ENCODE measurements at regions not wholly inside any gene's neighbourhood (a gene's known extent, or its start where the extent isn't known, plus 50 kb on each side); places are given as distances from the start of the nearest gene placed in this dataset.
"Not testable (repeated sequence)": the region's sequence is repeated elsewhere in the genome, so short reads cannot be mapped to it uniquely, and the experiment has no call there.

- no peak for DNase-seq
Observed at GRCh38 chr3:101913168-101913567, 63.9 kb downstream of the NFKBIZ start.

DNA sequence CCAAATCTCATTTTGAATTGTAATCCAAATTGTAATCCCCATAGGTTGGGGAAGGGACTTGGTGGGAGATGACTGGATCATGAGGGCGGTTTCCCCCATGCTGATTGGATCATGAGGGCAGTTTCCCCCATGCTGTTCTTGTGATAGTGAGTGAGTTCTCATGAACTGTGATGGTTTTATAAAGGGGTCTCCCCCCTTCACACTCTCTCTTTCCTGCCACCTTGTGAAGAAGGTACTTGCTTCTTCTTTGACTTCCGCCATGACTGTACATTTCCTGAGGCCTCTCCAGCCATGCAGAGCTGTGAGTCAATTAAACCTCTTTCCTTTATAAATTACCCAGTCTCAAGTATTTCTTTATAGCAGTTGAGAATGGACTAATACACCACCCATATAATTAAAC is 68.4 kb downstream of the NFKBIZ start:
- not testable (repeated sequence) for DNase-seq

DNA sequence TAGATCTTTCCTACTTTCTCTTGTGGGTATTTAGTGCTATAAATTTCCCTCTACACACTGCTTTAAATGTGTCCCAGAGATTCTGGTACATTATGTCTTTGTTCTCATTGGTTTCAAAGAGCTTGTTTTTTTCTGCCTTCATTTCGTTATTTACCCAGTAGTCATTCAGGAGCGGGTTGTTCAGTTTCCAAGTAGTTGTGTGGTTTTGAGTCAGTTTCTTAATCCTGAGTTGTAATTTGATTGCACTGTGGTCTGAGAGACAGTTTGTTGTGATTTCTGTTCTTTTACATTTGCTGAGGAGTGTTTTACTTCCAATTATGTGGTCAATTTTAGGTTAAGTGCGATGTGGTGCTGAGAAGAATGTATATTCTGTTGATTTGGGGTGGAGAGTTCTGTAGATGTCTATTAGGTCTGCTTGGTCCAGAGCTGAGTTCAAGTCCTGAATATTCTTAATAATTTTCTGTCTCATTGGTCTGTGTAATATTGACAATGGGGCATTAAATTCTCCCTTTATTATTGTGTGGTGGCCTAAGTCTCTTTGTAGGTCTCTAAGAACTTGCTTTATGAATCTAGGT is 72.9 kb downstream of the NFKBIZ start:
- not testable (repeated sequence) for DNase-seq

GRCh38 chr3:101924621-101925020 is 75.3 kb downstream of the NFKBIZ start:
- not testable (repeated sequence) for DNase-seq

- DNase-seq: not testable (repeated sequence)
Observed at GRCh38 chr3:101925124-101925523, 75.8 kb downstream of the NFKBIZ start.

GRCh38 chr3:101925564-101925963 is 76.2 kb downstream of the NFKBIZ start:
- DNase-seq: no peak

- DNase-seq: no peak
Observed at GRCh38 chr3:101926594-101927105, 77.3 kb downstream of the NFKBIZ start.

DNA sequence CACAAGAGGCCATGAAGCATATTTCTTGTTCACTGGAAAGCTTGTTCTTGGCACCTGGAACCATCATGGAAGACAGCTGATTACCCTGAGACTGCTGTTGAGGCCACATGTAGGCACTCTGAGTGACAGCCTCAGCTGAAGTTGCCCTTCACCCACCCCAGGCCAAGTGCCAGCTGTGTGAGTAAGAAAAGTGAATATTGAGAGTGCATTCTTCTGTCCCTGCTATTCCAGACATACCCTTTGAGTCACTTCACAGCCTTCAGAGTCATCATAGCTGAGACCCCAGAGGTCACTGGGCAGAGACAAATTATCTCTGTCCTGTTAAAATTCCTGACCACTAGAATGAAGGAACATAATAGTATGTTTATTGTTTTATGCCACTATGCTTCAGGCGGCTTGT is 79.6 kb downstream of the NFKBIZ start:
- no peak for DNase-seq

DNA sequence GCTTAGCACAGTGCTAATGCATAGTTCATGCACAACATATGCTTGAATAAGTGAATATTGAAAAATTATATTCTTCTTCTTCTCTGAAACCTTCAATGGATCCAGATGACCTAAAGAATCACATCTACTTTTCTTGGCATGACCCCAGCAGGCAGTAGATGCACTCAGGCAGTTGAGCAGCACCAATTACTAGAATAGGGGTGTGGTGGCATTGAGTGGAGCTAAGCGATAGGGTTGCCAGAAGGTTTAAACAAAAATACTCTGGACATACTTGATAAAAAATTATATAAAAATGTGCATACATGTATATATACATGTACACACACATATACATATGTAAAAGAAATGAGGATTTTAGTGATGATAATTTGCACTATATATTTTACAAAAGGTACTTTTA is 81.8 kb downstream of the NFKBIZ start:
- DNase-seq: no peak

- DNase-seq: no peak
Observed at GRCh38 chr3:101932326-101933068, 83.2 kb downstream of the NFKBIZ start.

DNA sequence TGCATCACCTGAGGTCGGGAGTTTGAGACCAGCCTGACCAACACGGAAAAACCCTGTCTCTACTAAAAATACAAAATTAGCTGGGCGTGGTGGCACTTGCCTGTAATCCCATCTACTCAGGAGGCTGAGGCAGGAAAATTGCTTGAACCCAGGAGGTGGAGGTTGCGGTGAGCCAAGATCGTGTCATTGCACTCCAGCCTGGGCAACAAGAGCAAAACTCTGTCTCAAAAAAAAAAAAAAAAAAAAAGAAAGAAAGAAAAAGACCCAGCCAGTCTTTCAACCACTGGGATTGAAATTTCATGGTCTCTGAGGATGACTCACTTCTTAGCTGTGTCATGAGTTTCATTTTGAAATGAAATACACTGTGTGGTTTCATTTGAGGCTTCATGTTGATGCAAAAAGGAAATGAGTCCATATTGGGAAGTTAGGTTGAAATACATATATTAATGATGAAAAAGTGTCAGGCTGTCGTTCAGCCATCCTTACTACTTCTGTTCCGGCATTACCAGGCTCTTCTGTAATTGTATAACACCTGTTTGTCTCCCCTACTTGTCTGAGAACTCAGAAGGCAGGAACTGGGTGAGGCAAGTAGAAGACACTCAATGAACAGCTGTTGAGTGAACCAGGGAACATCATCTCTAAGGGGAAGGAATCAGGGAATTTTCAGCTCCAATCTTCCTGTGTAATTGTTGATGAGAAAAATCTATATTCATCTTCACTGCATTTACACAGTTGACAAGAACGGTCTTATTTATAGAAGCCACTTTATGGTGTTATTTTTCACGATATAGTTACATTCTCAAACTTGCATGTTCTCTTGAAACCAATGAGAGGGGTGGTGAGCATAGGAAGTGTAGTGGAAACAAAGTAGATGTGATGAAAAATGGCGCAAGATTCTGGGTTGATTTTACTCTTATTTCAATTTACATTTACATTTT is 87.4 kb downstream of the NFKBIZ start:
- DNase-seq: peak; percentile 23

- DNase-seq: no peak
Observed at GRCh38 chr3:101938262-101938847, 89.0 kb downstream of the NFKBIZ start.

DNA sequence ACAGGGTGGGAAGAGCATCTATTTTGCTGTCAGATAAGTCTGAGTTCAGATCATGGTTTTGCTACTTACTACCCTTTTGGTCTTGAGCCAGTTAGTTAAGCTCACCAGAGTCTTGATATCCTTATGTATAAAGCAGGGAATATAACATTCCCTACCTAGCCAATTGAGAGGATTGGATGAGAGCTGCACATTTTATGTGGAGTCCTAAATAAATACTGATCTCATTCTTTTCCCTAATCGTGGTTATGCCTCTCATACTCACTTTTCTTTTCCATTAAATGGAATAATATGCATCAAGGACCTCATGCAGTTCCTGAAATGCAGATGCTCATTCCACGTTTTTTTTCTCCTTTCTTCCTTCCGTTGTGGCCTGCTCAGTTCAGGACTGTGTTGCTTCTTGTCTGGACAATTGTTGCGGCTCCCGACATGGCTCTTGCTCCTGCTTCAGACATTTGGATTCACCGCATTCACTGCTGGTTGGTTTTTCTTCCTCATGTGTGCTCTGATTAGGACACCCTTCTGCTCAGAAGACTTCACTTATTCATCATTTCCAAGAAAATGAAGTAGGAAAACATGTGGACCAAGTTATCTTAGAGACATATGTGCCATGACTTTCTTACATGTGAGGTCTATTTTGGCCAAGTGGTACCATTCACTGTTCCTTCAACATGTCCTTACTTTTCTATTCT is 90.2 kb downstream of the NFKBIZ start:
- DNase-seq: no peak

GRCh38 chr3:101940521-101941317 is 91.4 kb downstream of the NFKBIZ start:
- peak; percentile 55 for DNase-seq

GRCh38 chr3:101941318-101942040 is 92.2 kb downstream of the NFKBIZ start:
- no peak for DNase-seq

DNA sequence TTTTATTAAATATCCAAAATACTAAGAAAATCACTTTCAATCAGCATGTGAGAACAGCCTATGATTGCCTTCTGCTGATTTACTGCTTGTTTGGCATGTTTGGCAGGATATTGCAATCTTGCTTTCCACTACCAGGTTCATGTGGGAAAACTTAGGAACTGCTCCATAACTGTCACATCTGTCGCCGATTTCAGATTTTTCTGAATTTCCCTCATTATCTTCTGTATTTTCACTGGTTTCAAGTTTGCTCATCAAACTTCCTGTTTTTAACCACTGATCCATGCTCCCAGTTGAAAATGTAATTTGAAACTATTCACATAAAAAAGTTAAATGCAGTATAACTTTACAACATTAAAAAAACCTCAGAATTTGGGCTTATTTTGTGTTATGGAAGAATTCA is 93.0 kb downstream of the NFKBIZ start:
- no peak for DNase-seq

GRCh38 chr3:101943029-101943428 is 93.7 kb downstream of the NFKBIZ start:
- DNase-seq: no peak

DNA sequence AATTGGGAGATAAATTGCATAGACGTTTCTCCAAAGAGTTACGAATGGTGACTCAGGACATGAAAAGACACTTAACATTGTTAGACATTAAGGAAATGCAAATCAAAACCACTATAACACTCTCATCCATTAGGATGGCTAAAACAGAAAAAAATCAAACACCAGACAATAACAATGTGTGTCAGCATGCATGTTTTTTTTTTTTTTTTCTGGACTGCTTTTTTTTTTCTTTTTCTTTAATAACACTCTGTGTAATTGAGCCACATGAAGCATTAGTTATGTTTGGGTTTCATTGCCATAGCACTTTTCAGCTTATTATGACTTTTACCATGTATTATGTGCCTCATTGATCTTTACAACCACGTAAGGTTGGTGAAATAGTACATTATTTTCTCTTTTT is 95.0 kb downstream of the NFKBIZ start:
- DNase-seq: no peak

DNA sequence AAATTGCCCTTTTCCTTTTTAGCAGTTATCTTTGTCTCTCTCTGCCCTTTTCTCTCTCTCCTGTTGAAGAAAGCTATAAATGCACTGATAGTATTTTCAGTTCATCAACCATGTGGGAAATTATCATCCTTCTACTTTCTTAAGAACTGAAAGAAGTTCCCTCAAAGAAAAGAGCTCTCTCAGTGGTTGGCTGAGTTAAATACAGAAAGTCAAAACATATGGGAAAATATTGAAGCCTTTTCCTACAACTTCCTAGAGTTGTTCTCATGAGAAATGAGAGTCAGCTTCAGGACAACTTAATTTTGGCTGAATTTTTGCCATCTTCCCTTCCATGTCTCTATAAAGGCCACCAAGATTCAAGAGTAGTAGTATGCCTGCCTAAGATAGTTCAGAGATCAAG is 96.7 kb downstream of the NFKBIZ start:
- DNase-seq: no peak

DNA sequence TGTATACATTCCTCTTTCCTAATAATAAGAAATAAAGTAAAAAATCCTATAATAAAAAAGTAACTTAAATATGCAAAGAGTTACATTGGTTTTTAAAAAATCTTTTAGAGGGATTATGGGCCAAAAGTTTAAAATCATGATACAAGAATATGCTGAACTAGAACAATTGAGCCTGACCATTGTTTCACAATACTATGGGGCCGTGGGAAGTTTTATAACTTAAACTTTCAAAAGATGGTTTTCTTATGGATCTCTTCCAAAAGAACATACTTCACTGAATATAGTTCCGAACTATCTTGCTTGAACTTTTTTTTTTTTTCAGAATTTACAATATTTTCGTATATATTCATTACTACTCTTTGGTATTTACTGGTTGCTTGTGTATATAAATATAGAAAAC is 97.6 kb downstream of the NFKBIZ start:
- no peak for DNase-seq

- DNase-seq: peak; percentile 26
Observed at GRCh38 chr3:101950510-101950909, 101.2 kb downstream of the NFKBIZ start.
